ENCODE measurements at regions not wholly inside any gene's neighbourhood (a gene's known extent, or its start where the extent isn't known, plus 50 kb on each side); places are given as distances from the start of the nearest gene placed in this dataset.

GRCh38 chr1:88075813-88076212 lies 608.3 kb upstream of the PKN2 start:
- H3K27me3 Mint-ChIP-seq: peaks cover 9% of the 10 kb centered on the region
- H3K4me1 Mint-ChIP-seq: no peaks in the 10 kb centered on the region
- no peaks in the 10 kb centered on the region for H3K36me3 Mint-ChIP-seq
- no peak overlapping the region for H3K27ac Mint-ChIP-seq
- ATAC-seq: no peak
- no peak overlapping the region for H3K4me3 Mint-ChIP-seq
- no peaks in the 10 kb centered on the region for H3K9me3 Mint-ChIP-seq

- no peak for ATAC-seq
- H3K4me1 Mint-ChIP-seq: no peaks in the 10 kb centered on the region
- H3K9me3 Mint-ChIP-seq: peaks cover 5% of the 10 kb centered on the region
- no peak overlapping the region for H3K27ac Mint-ChIP-seq
- H3K4me3 Mint-ChIP-seq: no peak overlapping the region
- peaks cover 9% of the 10 kb centered on the region for H3K27me3 Mint-ChIP-seq
- H3K36me3 Mint-ChIP-seq: no peaks in the 10 kb centered on the region
Observed at GRCh38 chr1:88079036-88079435, 605.0 kb upstream of the PKN2 start.

- H3K36me3 Mint-ChIP-seq: no peaks in the 10 kb centered on the region
- H3K4me1 Mint-ChIP-seq: no peaks in the 10 kb centered on the region
- ATAC-seq: no peak
- H3K27ac Mint-ChIP-seq: no peak overlapping the region
- H3K4me3 Mint-ChIP-seq: no peak overlapping the region
- H3K9me3 Mint-ChIP-seq: peaks cover 14% of the 10 kb centered on the region
- H3K27me3 Mint-ChIP-seq: peaks cover 17% of the 10 kb centered on the region
Observed at GRCh38 chr1:88080875-88081274, 603.2 kb upstream of the PKN2 start.

GRCh38 chr1:88088481-88088880 lies 595.6 kb upstream of the PKN2 start:
- no peak for ATAC-seq
- Mint-ChIP-seq H3K4me1 (no peaks in the 10 kb centered on the region), H3K27me3 (peaks cover 45% of the 10 kb centered on the region), H3K9me3 (peaks cover 10% of the 10 kb centered on the region), H3K27ac (no peak overlapping the region), H3K4me3 (no peak overlapping the region), H3K36me3 (no peaks in the 10 kb centered on the region)

- peaks cover 45% of the 10 kb centered on the region for H3K27me3 Mint-ChIP-seq
- no peak overlapping the region for H3K4me3 Mint-ChIP-seq
- H3K27ac Mint-ChIP-seq: no peak overlapping the region
- no peaks in the 10 kb centered on the region for H3K36me3 Mint-ChIP-seq
- H3K9me3 Mint-ChIP-seq: peaks cover 5% of the 10 kb centered on the region
- no peaks in the 10 kb centered on the region for H3K4me1 Mint-ChIP-seq
- ATAC-seq: no peak
Observed at GRCh38 chr1:88089961-88090360, 594.1 kb upstream of the PKN2 start.

GRCh38 chr1:88098881-88099280 lies 585.2 kb upstream of the PKN2 start:
- Mint-ChIP-seq H3K27me3 (peaks cover 7% of the 10 kb centered on the region), H3K4me3 (no peak overlapping the region)
- no peak for ATAC-seq

GRCh38 chr1:88101041-88101440 lies 583.0 kb upstream of the PKN2 start:
- Mint-ChIP-seq H3K27me3 (peaks cover 18% of the 10 kb centered on the region), H3K9me3 (no peaks in the 10 kb centered on the region), H3K36me3 (no peaks in the 10 kb centered on the region), H3K4me3 (no peak overlapping the region), H3K27ac (no peak overlapping the region), H3K4me1 (no peaks in the 10 kb centered on the region)
- ATAC-seq: no peak

More at GRCh38 chr1:88098881-88099280, 585.2 kb upstream of the PKN2 start:
- no peak overlapping the region for H3K27ac Mint-ChIP-seq
- no peaks in the 10 kb centered on the region for H3K36me3 Mint-ChIP-seq
- no peaks in the 10 kb centered on the region for H3K4me1 Mint-ChIP-seq
- H3K9me3 Mint-ChIP-seq: no peaks in the 10 kb centered on the region

GRCh38 chr1:88104236-88104635 lies 579.8 kb upstream of the PKN2 start:
- ATAC-seq: no peak
- no peaks in the 10 kb centered on the region for H3K9me3 Mint-ChIP-seq

GRCh38 chr1:88104886-88105285 lies 579.2 kb upstream of the PKN2 start:
- no peak for ATAC-seq
- no peaks in the 10 kb centered on the region for H3K9me3 Mint-ChIP-seq
- H3K36me3 Mint-ChIP-seq: no peaks in the 10 kb centered on the region
- H3K4me1 Mint-ChIP-seq: no peaks in the 10 kb centered on the region
- no peak overlapping the region for H3K27ac Mint-ChIP-seq
- H3K27me3 Mint-ChIP-seq: peaks cover 15% of the 10 kb centered on the region
- no peak overlapping the region for H3K4me3 Mint-ChIP-seq

More at GRCh38 chr1:88104236-88104635, 579.8 kb upstream of the PKN2 start:
- Mint-ChIP-seq H3K27ac (no peak overlapping the region), H3K4me1 (no peaks in the 10 kb centered on the region), H3K4me3 (no peak overlapping the region), H3K27me3 (peaks cover 15% of the 10 kb centered on the region), H3K36me3 (no peaks in the 10 kb centered on the region)

- H3K4me1 Mint-ChIP-seq: no peaks in the 10 kb centered on the region
- no peak overlapping the region for H3K4me3 Mint-ChIP-seq
- no peak overlapping the region for H3K27ac Mint-ChIP-seq
- no peaks in the 10 kb centered on the region for H3K36me3 Mint-ChIP-seq
- no peaks in the 10 kb centered on the region for H3K9me3 Mint-ChIP-seq
- peaks cover 8% of the 10 kb centered on the region for H3K27me3 Mint-ChIP-seq
- ATAC-seq: no peak
Observed at GRCh38 chr1:88111816-88112215, 572.3 kb upstream of the PKN2 start.

GRCh38 chr1:88117597-88117996 lies 566.5 kb upstream of the PKN2 start:
- H3K4me3 Mint-ChIP-seq: no peak overlapping the region
- H3K36me3 Mint-ChIP-seq: no peaks in the 10 kb centered on the region
- H3K9me3 Mint-ChIP-seq: no peaks in the 10 kb centered on the region
- no peaks in the 10 kb centered on the region for H3K4me1 Mint-ChIP-seq
- no peak overlapping the region for H3K27ac Mint-ChIP-seq
- no peak for ATAC-seq
- H3K27me3 Mint-ChIP-seq: peaks cover 18% of the 10 kb centered on the region

GRCh38 chr1:88118176-88118845 lies 565.8 kb upstream of the PKN2 start:
- no peak for ATAC-seq
- H3K4me1 Mint-ChIP-seq: no peaks in the 10 kb centered on the region
- H3K4me3 Mint-ChIP-seq: no peak overlapping the region
- no peaks in the 10 kb centered on the region for H3K36me3 Mint-ChIP-seq
- H3K27ac Mint-ChIP-seq: no peak overlapping the region
- H3K27me3 Mint-ChIP-seq: peaks cover 21% of the 10 kb centered on the region
- H3K9me3 Mint-ChIP-seq: no peaks in the 10 kb centered on the region

- no peaks in the 10 kb centered on the region for H3K36me3 Mint-ChIP-seq
- ATAC-seq: no peak
- H3K4me1 Mint-ChIP-seq: no peaks in the 10 kb centered on the region
- no peak overlapping the region for H3K4me3 Mint-ChIP-seq
- H3K27ac Mint-ChIP-seq: no peak overlapping the region
- H3K9me3 Mint-ChIP-seq: no peaks in the 10 kb centered on the region
- peaks cover 6% of the 10 kb centered on the region for H3K27me3 Mint-ChIP-seq
Observed at GRCh38 chr1:88124614-88125013, 559.5 kb upstream of the PKN2 start.

- no peak overlapping the region for H3K27ac Mint-ChIP-seq
- no peak overlapping the region for H3K4me3 Mint-ChIP-seq
- H3K4me1 Mint-ChIP-seq: no peaks in the 10 kb centered on the region
- no peaks in the 10 kb centered on the region for H3K9me3 Mint-ChIP-seq
- peaks cover 6% of the 10 kb centered on the region for H3K27me3 Mint-ChIP-seq
- H3K36me3 Mint-ChIP-seq: no peaks in the 10 kb centered on the region
- no peak for ATAC-seq
Observed at GRCh38 chr1:88126467-88126866, 557.6 kb upstream of the PKN2 start.

GRCh38 chr1:88133991-88134390 lies 550.1 kb upstream of the PKN2 start:
- no peaks in the 10 kb centered on the region for H3K9me3 Mint-ChIP-seq
- H3K27me3 Mint-ChIP-seq: no peaks in the 10 kb centered on the region
- H3K36me3 Mint-ChIP-seq: no peaks in the 10 kb centered on the region
- no peak for ATAC-seq
- no peaks in the 10 kb centered on the region for H3K4me1 Mint-ChIP-seq
- no peak overlapping the region for H3K27ac Mint-ChIP-seq
- no peak overlapping the region for H3K4me3 Mint-ChIP-seq

- ATAC-seq: no peak
- H3K36me3 Mint-ChIP-seq: no peaks in the 10 kb centered on the region
- no peaks in the 10 kb centered on the region for H3K27me3 Mint-ChIP-seq
Observed at GRCh38 chr1:88134983-88135921, 548.8 kb upstream of the PKN2 start.

More at GRCh38 chr1:88134983-88135921, 548.8 kb upstream of the PKN2 start:
- Mint-ChIP-seq H3K4me3 (no peak overlapping the region), H3K27ac (no peak overlapping the region), H3K9me3 (no peaks in the 10 kb centered on the region), H3K4me1 (no peaks in the 10 kb centered on the region)
